Rectal smooth muscle tissue (tissue), 1 donor: ENCODE measurements at regions not wholly inside any gene's neighbourhood (a gene's known extent, or its start where the extent isn't known, plus 50 kb on each side); places are given as distances from the start of the nearest gene placed in this dataset.

Experiments
- H3K27ac ChIP-seq: one replicate; pipeline ENCODE4 v1.7.0; 2013; ENCODE audit warnings: low read depth, low read length, inconsistent platforms
- H3K27me3 ChIP-seq: one replicate; pipeline ENCODE4 v1.7.0; 2013; ENCODE audit warnings: low read length; ENCODE audit not compliant: control insufficient read depth, insufficient read depth
- H3K36me3 ChIP-seq: one replicate; pipeline ENCODE4 v1.7.0; 2013; ENCODE audit warnings: low read length; ENCODE audit not compliant: control insufficient read depth, insufficient read depth
- H3K4me1 ChIP-seq: one replicate; pipeline ENCODE4 v1.7.0; 2013; ENCODE audit warnings: low read length; ENCODE audit not compliant: control insufficient read depth, insufficient read depth
- H3K4me3 ChIP-seq: one replicate; pipeline ENCODE4 v1.7.0; 2013; ENCODE audit warnings: low read length
- H3K9ac ChIP-seq: one replicate; pipeline ENCODE4 v1.7.0; 2013; ENCODE audit warnings: low read length

- Histone ChIP-seq H3K4me1 (peaks cover 3% of the 10 kb centered on the region), H3K4me3 (no peak overlapping the region), H3K36me3 (no peaks in the 10 kb centered on the region), H3K27ac (no peak overlapping the region), H3K9ac (no peak overlapping the region), H3K27me3 (no peaks in the 10 kb centered on the region)
These were observed 133.7 kb upstream of the CTTNBP2NL start for GRCh38 chr1:112262316-112262715.

GRCh38 chr1:112263042-112263441, 133.0 kb upstream of the CTTNBP2NL start:
- Histone ChIP-seq H3K4me3 (no peak overlapping the region), H3K27ac (no peak overlapping the region), H3K4me1 (peaks cover 3% of the 10 kb centered on the region), H3K36me3 (no peaks in the 10 kb centered on the region), H3K27me3 (no peaks in the 10 kb centered on the region), H3K9ac (no peak overlapping the region)

DNA sequence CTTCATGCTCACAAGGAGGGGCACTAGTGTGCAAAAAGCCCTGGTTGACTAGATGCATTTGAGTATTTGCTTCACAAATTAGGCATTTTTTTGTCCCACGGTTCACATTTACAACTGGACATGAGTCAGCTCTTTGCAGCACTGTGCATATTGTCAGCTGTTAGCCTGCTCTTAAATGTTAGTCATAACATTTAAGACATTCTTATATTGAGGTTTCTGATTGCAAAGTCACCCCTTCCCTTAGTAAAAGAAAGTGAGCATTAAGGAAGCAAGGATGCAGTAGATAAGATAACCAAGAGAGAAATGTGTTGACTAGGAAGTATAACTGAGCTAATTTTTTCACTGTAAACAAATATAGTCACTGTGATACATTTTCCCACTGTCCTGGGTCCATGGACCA, 132.6 kb upstream of the CTTNBP2NL start:
- Histone ChIP-seq H3K27ac (no peak overlapping the region), H3K4me1 (peaks cover 3% of the 10 kb centered on the region), H3K4me3 (no peak overlapping the region), H3K36me3 (no peaks in the 10 kb centered on the region), H3K9ac (no peak overlapping the region), H3K27me3 (no peaks in the 10 kb centered on the region)

- Histone ChIP-seq H3K9ac (no peak overlapping the region), H3K4me1 (peaks cover 3% of the 10 kb centered on the region), H3K27me3 (no peaks in the 10 kb centered on the region), H3K4me3 (no peak overlapping the region), H3K27ac (no peak overlapping the region), H3K36me3 (no peaks in the 10 kb centered on the region)
These were observed 132.0 kb upstream of the CTTNBP2NL start for GRCh38 chr1:112264010-112264409.

GRCh38 chr1:112264553-112264952, 131.5 kb upstream of the CTTNBP2NL start:
- peaks cover 3% of the 10 kb centered on the region for H3K4me1 ChIP-seq
- H3K36me3 ChIP-seq, result no peaks in the 10 kb centered on the region
- H3K4me3 ChIP-seq, result no peak overlapping the region
- no peak overlapping the region for H3K9ac ChIP-seq
- no peaks in the 10 kb centered on the region for H3K27me3 ChIP-seq
- H3K27ac ChIP-seq, result no peak overlapping the region

DNA sequence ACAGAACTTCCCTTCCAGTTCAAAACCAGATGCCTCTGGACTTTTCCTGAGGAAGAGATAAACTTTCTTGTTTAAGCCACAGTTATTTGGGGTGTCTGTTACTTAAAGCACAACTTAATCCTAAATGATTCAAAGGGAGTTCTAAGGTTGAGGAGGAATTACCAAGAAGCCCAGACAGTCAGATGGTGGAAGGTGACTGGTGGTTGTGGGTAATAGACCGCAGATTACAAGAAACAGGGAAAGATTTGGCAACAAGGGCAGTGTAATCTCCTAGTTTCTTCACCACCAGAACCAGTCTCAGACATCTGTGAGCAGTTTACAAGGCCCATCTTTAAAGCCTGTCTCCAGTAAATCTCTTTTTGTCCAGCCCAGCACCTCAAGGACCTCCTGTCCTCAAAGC, 130.1 kb upstream of the CTTNBP2NL start:
- peaks cover 3% of the 10 kb centered on the region for H3K4me1 ChIP-seq
- H3K27ac ChIP-seq, result no peak overlapping the region
- no peak overlapping the region for H3K9ac ChIP-seq
- H3K36me3 ChIP-seq, result no peaks in the 10 kb centered on the region
- H3K4me3 ChIP-seq, result no peak overlapping the region
- no peaks in the 10 kb centered on the region for H3K27me3 ChIP-seq

GRCh38 chr1:112267206-112267605, 128.8 kb upstream of the CTTNBP2NL start:
- Histone ChIP-seq H3K36me3 (no peaks in the 10 kb centered on the region), H3K4me3 (no peak overlapping the region), H3K4me1 (peaks cover 3% of the 10 kb centered on the region), H3K27me3 (no peaks in the 10 kb centered on the region), H3K27ac (no peak overlapping the region), H3K9ac (no peak overlapping the region)

- Histone ChIP-seq H3K27ac (no peak overlapping the region), H3K4me3 (no peak overlapping the region), H3K9ac (no peak overlapping the region), H3K36me3 (no peaks in the 10 kb centered on the region), H3K27me3 (no peaks in the 10 kb centered on the region), H3K4me1 (peaks cover 3% of the 10 kb centered on the region)
These were observed 128.1 kb upstream of the CTTNBP2NL start for GRCh38 chr1:112267929-112268328.

DNA sequence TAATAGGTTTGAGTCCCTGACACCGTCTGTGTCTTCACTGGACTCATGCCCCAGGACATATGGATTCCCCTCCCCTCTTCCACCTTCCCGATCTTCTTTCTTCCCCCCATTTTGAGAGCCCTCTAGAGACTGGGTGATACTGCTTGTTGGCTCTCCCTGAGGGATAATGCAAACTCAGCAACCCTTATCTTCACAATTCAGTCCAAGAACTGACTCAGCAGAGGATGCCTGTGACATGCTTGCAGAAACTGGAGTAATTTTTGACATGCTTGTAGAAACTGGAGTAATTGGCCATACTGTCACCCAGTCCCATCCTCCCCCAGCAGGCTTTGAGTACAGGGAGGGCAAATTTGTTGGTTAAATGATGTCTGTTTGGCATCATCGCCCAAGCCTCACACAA, 127.6 kb upstream of the CTTNBP2NL start:
- Histone ChIP-seq H3K27me3 (no peaks in the 10 kb centered on the region), H3K36me3 (no peaks in the 10 kb centered on the region), H3K9ac (no peak overlapping the region), H3K27ac (no peak overlapping the region), H3K4me1 (peaks cover 3% of the 10 kb centered on the region), H3K4me3 (no peak overlapping the region)

- Histone ChIP-seq H3K9ac (no peak overlapping the region), H3K4me3 (no peak overlapping the region), H3K27ac (no peak overlapping the region), H3K36me3 (no peaks in the 10 kb centered on the region), H3K4me1 (no peaks in the 10 kb centered on the region), H3K27me3 (no peaks in the 10 kb centered on the region)
These were observed 124.7 kb upstream of the CTTNBP2NL start for GRCh38 chr1:112271270-112271669.

- H3K36me3 ChIP-seq, result no peaks in the 10 kb centered on the region
- H3K27ac ChIP-seq, result no peak overlapping the region
- no peak overlapping the region for H3K4me3 ChIP-seq
- no peaks in the 10 kb centered on the region for H3K4me1 ChIP-seq
- H3K9ac ChIP-seq, result no peak overlapping the region
- H3K27me3 ChIP-seq, result no peaks in the 10 kb centered on the region
These were observed 123.8 kb upstream of the CTTNBP2NL start for GRCh38 chr1:112272101-112272772.

GRCh38 chr1:112284796-112285195, 111.2 kb upstream of the CTTNBP2NL start:
- Histone ChIP-seq H3K27me3 (no peaks in the 10 kb centered on the region), H3K4me1 (no peaks in the 10 kb centered on the region), H3K4me3 (no peak overlapping the region), H3K27ac (no peak overlapping the region), H3K9ac (no peak overlapping the region), H3K36me3 (no peaks in the 10 kb centered on the region)

DNA sequence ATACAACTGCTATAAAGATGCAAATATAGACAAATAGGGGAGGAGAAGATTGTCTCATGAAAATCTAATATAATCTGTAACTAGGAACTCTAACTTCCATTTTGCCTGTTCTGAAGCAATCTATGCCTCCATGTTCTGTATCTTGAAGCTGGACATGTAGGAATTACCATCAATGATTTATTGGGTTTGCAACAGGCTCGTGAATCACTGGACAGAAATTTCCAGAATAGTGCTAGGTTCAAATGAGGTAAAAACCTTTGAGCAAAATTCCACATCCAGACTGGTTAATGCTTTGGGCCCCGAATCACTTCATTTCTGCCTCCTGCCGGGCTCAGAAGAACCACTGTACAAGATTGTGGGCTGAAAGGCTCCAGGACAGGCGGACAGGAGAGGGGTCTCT, 110.7 kb upstream of the CTTNBP2NL start:
- Histone ChIP-seq H3K9ac (no peak overlapping the region), H3K27ac (no peak overlapping the region), H3K4me1 (no peaks in the 10 kb centered on the region), H3K4me3 (no peak overlapping the region), H3K36me3 (no peaks in the 10 kb centered on the region), H3K27me3 (no peaks in the 10 kb centered on the region)
